ENCODE measurements at regions not wholly inside any gene's neighbourhood (a gene's known extent, or its start where the extent isn't known, plus 50 kb on each side); places are given as distances from the start of the nearest gene placed in this dataset.

DNA sequence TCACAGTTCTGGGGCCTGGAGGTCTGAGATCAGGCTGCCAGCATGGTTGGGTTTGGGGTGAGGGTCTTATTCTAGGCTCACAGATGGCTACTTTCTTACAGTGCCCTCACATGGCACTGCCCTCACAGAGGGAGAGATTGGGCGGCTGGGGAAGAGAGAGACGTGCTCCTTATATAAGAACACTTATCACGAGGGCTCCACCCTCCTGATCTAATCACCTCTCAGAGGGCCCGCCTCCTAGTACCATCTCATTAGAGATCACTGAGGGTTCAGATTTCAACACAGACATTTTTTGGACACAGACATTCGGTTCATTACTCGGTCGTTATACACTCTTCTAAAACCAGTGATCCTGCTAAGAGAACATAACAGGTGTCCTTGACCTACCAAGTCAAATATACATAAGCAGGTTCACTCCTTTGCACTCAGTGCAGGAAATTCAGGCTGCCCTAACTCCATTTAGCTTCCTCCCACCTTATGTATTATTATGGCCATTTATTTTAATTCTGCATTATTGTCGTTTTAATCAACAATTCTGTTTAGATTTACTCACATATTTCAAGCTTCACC is 121.7 kb downstream of the ICE1 start:
- TF ChIP-seq POLR2A (IDR thresholded peaks at IDR 0.05) (no peak), EP300 (IDR thresholded peaks at IDR 0.05) (no peak)
- TF ChIP-seq, protein P1, sequence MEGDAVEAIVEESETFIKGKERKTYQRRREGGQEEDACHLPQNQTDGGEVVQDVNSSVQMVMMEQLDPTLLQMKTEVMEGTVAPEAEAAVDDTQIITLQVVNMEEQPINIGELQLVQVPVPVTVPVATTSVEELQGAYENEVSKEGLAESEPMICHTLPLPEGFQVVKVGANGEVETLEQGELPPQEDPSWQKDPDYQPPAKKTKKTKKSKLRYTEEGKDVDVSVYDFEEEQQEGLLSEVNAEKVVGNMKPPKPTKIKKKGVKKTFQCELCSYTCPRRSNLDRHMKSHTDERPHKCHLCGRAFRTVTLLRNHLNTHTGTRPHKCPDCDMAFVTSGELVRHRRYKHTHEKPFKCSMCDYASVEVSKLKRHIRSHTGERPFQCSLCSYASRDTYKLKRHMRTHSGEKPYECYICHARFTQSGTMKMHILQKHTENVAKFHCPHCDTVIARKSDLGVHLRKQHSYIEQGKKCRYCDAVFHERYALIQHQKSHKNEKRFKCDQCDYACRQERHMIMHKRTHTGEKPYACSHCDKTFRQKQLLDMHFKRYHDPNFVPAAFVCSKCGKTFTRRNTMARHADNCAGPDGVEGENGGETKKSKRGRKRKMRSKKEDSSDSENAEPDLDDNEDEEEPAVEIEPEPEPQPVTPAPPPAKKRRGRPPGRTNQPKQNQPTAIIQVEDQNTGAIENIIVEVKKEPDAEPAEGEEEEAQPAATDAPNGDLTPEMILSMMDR (IDR thresholded peaks at IDR 0.05): no peak
